CD4-positive, alpha-beta T cell treated with Interleukin-15 for 4 hours (primary cell): ENCODE measurements at regions not wholly inside any gene's neighbourhood (a gene's known extent, or its start where the extent isn't known, plus 50 kb on each side); places are given as distances from the start of the nearest gene placed in this dataset.
"Not testable (repeated sequence)": the region's sequence is repeated elsewhere in the genome, so short reads cannot be mapped to it uniquely, and the experiment has no call there.

Experiments used
- DNase-seq: peaks from one replicate; pipeline ENCODE4 v3.0.0-alpha.2; 2020; ENCODE audit warnings: low spot score

DNA sequence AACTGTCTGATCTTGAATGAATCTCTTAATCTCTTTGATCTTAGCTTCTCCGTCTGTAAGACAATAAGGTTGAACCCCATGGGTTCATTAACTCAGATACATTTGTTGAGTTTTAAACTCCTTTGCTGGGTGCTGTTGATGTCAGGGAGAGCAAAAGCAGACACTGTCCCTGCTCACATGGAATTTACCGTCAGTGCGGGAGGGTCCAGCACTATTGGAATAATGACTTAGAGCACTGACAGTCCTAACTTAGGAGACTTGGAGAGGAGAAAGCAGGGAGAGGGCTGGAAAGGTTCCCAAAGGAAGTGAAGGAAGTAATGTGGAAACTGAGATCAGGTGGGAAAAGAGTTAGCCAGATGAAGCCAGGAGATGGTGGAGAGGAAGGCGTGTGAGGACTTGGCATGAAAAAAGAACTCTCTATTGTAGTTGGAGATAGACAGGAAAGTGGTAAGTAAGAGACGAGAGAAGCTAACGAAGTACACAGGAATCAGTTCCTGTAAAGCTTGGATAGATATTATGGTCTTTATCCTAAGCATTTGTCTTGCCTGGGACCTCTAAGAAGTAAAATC lies 141.4 kb upstream of the SERTAD2 start:
- DNase-seq = no peak

GRCh38 chr2:64796926-64797325 lies 143.2 kb upstream of the SERTAD2 start:
- DNase-seq = no peak

- DNase-seq = no peak
These were observed 144.3 kb upstream of the SERTAD2 start for GRCh38 chr2:64797881-64798575.

DNA sequence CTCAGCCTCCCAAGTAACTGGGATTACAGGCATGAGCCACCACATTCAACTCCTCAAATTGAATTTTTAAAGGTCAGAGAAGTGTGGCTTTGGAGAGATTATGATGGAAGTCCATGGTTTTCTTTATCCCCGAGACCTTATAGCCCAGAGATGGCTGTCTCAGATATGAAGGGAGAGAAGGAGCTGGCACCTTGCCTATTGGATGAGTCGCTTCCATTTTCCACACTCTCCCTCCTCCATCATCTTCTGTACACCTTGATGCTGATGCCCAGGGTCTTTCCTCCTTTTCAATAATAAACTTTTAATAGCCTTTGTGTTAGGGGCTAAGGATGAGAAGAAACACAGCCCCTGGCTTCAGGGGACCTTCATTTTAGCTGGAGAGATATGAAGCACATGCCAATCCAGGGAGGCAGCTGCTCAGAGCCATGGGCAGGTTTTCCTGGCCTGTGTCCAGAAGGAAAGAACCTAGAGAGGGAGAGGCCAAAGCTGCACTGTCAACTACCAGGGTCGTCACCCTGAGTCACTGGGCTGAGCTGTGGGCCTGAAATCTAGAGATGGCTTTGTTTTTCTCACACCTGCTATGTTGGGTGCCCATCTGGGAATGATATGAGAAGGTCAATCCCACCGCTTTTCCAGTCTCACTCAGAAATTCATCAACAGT lies 146.0 kb upstream of the SERTAD2 start:
- no peak for DNase-seq

DNA sequence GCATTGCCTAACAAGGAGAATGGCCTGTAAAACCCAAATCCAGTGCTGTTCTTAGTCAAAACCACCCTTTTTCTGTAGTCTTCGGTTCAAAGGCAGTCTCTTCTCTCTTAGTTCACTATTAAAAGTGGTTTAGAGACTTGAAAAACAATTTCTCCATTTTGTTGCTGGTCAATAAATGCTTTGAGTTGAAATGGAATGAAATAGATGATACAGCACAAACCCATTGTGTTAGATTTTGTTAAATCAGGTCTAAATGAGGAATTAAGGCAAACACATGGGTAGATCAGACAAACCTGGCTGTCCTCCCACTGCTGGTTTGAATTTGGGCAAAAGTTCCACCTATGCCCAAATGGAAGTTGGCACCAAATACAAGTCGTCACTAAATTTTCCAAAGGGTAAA lies 150.1 kb upstream of the SERTAD2 start:
- no peak for DNase-seq

DNA sequence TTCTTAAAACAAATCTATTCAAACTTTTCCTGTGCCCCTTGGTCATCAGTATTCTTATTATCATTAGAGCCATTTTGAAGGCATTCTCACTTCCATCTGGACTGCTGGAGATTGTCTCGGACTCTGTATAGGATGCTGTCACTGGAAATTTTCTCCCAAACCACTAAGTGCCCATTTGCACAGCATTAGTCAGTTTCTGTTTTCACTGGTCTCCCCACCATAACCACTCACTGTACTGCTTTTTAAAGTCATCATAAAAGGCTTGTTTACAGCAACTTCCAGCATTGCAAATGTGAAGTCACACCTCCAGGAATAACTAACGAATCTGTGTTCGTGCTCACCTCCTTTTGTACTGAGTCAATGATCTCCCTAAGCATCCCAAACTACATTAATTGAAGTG lies 150.9 kb upstream of the SERTAD2 start:
- DNase-seq = no peak

DNA sequence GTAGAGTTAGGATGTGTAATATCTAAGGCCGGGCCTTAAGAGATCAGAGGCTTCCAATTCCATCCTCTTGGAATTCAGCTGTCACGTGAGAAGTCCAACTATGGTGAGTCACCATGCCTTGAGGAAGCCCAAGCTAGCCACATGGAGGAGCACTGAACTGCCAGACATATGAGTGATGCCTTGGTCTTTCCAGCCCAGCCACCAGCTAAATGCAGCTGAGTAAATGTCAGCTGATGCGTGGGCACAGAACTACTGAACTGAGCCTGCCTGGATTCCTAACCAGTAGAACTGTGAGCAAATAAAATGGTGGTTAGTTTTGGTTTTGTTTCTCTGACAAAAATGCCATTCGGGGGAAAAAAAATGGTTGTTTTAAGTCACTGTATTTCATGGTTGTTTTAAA lies 153.7 kb upstream of the SERTAD2 start:
- no peak for DNase-seq

GRCh38 chr2:64808092-64808491 lies 154.4 kb upstream of the SERTAD2 start:
- DNase-seq = no peak

- no peak for DNase-seq
These were observed 155.0 kb upstream of the SERTAD2 start for GRCh38 chr2:64808754-64809153.

- no peak for DNase-seq
These were observed 155.5 kb upstream of the SERTAD2 start for GRCh38 chr2:64809216-64809615.

DNA sequence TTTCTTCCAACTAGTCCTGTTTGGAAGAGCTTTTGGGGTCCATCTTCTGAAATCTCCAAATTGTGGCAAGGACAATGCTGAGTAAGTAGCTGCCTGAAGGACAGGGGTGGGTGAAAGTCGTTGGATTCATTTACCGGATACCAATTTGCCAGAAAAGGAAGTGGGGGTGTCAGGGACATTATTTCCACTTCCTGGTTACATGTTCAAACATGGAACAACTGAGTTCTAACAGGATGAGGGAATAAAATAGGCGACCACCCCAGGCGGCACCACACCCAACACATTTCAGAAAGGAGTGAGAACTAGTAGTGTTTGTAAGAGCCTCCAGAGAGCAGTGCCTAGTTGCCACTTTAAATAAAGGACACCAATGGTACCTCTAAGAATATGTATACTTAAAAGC lies 158.6 kb upstream of the SERTAD2 start:
- DNase-seq = no peak

DNA sequence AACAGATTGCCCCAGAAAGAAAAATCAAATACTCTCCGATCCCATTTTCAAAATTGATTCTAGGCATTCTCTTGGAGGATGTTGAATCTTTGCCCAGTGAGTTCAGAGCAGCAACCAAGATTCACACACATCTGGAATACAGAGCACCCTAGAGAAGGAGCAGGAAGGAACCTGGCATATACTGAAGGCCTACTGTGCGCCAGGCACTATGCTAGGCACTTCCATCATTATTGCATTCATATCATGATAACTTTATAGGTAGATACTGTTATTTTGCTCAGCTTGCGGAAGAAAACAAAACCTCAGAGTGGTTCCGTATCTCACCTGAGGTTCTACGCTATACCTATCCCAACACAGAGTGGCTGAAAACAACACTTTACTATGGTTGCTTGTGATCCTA lies 160.3 kb upstream of the SERTAD2 start:
- no peak for DNase-seq

- not testable (repeated sequence) for DNase-seq
These were observed 162.8 kb upstream of the SERTAD2 start for GRCh38 chr2:64816526-64816925.

DNA sequence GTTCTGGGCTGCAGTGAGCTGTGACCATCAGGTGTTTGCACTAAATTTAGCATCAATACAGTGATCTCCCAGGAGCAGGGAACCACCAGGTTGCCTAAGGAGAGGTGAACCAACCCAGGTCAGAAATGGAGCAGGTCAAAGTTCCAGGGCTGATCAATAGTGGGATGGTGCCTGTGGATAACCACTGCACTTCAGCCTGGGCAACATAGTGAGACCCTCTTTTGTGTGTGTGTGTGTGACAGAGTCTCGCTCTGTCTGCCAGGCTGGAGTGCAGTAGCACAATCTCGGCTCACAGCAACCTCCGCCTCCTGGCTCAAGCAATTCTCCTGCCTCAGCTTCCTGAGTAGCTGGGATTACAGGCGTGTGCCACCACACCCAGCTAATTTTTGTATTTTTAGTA lies 163.7 kb upstream of the SERTAD2 start:
- DNase-seq = no peak

GRCh38 chr2:64818664-64819060 lies 164.9 kb upstream of the SERTAD2 start:
- DNase-seq = no peak

DNA sequence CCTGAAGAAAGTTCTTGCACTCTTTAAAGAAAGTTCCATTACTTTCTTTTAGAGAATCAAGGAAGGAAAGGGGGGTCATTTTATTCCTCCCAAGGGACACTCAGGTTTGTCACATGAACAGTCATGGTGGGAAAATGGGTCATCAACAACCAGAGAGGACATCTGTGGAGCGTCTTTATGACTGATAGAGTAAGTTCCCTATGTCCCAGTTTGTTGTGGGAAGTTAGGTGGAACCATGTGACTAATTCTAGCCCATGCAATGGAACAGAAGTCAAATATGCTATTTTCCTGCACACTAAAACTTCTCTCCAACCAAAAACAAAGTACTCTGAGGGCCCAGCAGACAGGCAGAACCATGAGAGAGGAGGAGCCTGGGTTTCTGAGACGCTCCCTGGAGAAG lies 165.6 kb upstream of the SERTAD2 start:
- DNase-seq = no peak

DNA sequence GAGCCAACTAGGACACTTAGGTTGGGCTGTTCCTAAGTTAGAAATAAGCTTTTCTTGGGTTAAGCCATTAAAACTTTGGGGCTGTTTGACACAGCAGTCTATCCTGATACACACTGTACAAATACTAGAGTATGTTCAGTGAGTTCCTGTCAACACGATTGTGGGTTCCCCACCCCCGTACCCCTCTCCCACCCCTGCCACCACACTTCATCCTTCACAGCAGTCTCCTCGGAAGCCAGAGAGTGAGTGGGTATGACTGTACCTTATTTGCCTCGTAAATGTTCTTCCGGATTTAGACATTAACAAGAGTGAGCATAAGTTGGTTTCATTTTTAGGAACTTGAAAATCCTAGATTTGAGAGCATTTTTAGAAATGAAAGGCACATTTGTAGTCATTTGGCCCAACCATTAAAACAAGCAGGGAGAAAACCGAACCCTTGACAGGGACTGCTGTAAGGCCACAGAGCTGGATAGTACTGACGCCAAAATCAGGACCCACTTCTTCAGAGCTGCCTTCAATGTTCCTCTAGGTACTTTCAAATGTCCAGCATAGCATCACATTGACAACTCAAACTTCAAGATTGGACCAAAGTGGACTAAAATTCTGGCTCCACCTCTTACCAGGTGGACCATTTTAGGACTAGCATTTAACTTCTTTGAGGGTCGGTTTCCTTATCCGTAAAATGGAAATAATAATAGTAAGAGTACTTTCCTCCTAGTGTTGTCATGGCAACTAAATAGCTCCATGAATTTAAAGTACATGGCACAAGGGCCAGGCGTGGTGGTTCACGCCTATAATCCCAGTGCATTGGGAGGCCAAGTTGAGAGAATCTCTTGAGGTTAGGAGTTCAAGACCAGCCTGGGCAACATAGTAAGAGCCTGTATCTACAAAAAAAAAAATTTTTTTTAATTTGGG lies 166.3 kb upstream of the SERTAD2 start:
- peak; percentile 69 for DNase-seq

DNA sequence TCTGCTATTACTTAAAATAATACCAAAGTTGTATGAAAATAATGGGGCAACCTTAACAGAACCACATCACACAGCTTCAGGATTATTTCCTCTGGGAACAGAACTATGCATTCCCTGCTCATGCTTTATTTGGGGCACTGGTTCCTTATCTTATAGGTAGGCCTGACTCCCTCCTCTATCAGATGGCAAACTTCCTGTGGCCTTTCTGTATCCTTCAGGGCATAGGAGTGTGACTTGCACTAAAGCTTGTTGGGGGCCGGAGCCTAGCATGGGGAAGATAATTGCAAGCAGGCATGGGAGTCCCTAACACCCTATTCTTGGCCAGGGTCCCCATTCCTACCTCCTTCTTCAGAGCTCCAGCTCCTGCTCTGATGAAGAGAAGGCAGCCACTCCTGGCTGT lies 167.2 kb upstream of the SERTAD2 start:
- no peak for DNase-seq

- DNase-seq = no peak
These were observed 165.4 kb upstream of the SLC1A4 start for GRCh38 chr2:64823794-64824193.

DNA sequence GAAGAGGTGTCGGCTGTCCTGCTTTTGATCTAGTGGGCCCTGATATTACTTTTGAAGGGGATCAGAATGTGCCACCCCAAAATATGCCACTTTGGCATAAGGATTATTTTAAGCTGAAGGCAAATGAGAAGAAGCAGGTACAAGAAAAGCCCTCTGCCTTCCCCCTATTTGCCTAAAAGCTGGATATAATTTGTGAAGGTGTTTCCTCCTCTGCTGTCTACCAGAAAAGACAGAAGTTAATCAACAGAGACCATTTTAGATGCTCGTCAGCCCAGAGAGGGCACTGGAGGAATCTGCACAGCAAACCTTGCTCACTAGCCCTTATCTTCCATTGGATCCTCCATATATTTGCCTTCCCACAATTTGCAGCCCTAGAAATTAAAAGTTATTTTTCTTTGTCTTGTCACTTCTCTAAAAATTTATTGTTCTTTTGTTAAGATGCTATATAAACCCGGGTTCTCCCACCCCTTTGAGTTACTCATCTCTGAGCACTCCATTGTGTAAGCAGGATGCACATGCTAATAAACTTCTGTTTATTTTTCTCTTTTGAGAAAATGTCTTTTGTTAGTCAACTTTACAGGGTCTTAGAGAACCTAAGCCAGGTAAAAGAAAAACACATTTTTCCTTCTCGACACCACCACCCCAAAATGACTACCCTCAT lies 163.2 kb upstream of the SLC1A4 start:
- DNase-seq = no peak

GRCh38 chr2:64826703-64827102 lies 162.5 kb upstream of the SLC1A4 start:
- DNase-seq = no peak

DNA sequence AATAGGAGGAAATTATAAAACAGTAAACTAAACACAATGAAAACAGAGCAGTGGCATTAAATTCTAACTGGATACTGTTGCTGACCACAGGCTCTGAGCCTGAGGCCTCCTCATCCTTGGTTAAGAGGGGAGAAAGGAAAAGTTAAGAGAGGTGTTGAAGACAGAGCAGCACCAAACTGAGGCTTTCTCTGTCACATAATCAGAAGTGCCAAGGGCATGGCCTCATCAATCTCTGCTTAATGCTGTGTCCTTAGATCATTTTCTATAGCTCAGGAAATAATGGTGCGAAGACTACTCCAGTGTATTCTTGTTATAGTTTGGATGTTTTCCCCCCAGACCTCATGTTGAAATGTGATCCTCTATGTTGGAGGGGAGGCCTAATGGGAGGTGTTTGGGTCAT lies 160.9 kb upstream of the SLC1A4 start:
- no peak for DNase-seq
